NCI-H510A (cell line): ENCODE measurements at regions not wholly inside any gene's neighbourhood (a gene's known extent, or its start where the extent isn't known, plus 50 kb on each side); places are given as distances from the start of the nearest gene placed in this dataset.

Source experiments
- DNase-seq: peaks from one replicate; lab custom pipeline; 2025; lab: John Stamatoyannopoulos, UW

GRCh38 chr9:129489838-129490582, 130.9 kb downstream of the C9orf50 start:
- DNase-seq = no peak

DNA sequence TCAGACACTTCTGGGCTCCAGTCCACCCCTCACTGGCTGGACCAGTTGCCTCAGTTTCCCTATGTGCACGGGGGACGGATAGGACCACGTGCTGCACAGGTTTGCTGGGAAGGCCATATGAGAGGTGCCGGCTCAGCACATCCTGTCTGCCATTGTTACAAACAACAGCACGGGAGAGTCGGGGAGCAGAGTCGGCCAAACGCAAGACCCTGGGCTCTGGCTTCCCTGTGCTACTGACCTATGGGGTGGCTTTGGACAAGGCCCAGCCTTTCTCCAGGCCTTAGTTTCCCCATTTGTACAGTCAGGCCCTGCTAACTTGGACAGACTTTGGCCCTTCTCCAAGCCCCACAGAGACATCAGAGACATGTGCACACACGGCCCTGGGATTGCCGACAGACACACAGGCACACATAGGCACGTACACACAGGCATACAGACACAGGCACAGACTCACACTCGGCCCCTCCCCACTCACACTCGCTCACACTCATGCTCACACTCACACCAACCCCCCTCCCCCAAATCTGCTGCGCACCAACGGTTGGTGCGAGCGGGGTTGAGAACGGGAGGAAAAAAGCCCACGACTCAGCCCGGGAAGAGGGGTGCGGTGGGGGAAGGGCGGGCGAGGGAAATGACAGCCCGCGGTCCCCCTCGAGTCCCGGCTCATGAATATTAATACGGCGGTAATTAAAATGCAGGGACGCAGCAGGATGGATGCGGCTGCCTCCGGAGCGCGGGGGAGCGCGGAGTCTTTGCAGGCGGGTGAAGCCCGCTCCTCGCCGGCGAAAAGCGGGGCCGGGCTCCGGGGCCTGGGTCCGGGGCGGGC, 133.0 kb downstream of the C9orf50 start:
- no peak for DNase-seq

- DNase-seq = no peak
These were observed 133.9 kb downstream of the C9orf50 start for GRCh38 chr9:129486756-129487657.

DNA sequence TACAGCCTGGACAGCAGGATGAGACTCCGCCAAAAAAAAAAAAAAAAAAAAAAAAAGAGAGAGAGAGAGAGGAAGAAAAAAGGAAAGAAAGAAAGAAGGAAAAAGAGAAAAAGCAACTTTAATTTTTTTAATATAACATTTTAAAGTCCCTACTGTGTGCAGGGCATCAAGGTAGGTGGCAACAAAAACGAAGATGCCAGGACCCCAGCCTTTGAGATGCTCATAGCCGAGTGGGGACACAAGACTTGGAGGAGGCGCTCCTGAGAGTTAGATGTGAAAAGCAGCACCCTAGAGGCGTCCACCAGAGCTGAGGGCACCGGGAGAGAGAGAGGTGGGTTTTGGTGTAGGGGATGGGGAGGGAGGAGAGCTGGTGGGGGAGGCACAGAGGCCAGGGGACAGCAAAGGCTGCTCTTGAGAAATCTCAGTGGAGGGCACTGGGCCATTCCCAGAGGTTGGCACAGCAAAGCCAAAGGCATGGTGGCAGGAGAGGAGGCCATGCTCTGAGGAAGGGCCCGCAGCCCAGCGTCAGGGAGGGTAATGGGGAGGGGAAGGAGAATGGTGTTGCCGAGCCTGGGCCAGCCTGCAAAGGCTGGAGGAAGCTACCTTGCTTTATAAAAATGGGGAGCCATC, 135.6 kb downstream of the C9orf50 start:
- no peak for DNase-seq

- no peak for DNase-seq
These were observed 136.4 kb downstream of the C9orf50 start for GRCh38 chr9:129484352-129485000.

DNA sequence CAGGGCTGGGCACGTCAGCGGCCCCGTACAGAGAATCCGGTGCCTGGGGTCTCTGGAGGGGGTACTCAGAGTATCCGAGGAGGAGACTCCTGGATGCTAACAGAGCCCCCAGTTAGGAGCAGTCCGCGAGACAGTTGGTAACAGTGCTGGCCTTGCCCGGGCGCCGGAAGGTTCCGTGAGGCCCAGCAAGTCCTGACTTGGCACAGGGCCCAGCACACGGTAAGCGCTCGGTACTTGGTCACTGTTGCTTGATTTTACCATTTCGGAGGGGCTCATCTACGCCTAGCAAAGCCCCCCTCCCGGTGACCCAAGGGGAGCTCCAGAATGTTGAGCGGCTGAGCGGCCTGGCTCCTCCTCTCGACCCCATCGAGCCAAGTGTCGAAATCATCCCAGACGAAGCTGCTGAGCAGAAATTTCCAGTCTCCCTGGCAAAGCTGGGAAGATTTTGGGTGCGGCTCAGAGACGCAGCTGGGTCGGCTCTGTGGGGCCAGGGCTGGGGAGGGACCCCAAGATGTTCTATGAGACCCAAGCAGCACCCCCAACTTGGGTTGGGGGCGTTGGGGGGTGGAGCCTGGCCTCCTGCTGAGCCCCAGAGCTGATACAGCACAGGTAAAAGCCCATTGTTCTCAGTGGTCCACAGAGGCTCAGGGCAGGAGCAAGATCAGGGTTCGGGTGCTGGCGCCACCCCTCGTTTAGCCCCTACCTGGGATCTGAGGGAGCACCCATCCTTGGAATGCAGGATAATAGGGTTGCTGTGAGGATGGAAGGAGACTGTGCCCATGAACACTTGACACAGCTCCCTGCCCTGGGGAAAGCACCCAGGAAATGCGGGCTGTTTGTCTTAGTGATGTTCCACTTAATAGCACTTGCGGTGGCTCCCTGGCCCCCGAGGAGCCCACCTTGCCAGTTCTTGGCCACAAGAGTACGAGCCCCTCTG, 137.2 kb downstream of the C9orf50 start:
- peak; percentile 39 for DNase-seq

GRCh38 chr9:129482521-129483414, 138.1 kb downstream of the C9orf50 start:
- DNase-seq = peak; percentile 72

DNA sequence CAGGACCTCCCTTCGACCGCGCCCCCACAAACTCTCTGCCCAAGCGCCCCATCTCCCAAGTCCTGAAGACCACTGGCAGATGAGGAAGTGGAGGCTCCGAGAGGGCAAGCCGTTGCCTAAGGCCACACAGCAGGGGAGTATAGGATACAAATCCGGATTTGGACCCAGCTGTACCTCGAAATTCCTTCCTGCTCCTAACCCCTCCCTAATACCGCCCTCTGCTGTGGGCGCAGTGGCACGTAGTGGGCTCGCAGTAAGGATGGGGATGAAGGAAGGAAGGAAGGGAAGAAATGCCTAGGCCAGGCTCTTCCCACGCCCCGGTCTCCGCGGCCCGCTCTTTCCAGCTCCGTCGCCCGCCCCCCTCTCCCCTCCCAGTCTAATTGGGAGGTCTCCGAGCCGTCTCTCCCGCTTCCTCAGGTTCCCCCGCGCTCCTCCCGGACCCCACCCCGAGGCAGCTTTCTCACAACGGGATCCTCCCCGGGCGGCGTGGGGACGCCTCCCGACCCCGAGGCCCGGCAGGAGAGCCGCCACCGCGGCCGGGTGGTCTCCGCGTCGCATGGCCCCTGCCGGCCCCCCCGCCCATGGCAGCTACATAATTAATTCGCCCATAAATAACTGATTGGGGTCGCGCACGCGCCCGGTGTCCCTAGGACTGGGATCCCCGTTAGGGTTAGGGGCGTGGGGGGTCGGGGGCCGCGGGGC, 138.9 kb downstream of the C9orf50 start:
- DNase-seq = no peak

GRCh38 chr9:129481424-129481809, 139.5 kb downstream of the C9orf50 start:
- no peak for DNase-seq

DNA sequence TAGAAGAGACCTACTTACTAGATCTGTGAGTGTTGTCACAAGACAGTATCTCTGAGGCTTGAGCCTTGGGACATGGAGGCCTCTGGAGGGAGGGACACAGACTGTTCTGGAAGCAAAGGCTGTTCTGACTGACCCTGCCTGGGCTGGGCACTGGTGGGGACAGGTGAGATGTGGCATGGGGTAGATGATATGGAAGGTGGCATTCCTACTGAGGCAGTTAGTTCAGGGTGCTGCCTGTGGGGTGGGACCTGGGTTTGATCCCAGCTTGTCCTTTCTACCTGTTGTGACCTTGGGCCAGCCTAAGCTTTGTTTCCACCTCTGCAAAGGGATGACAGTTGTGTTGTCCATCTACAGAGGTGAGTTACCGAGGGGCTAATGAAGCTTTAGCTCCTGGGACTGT, 140.2 kb downstream of the C9orf50 start:
- no peak for DNase-seq

DNA sequence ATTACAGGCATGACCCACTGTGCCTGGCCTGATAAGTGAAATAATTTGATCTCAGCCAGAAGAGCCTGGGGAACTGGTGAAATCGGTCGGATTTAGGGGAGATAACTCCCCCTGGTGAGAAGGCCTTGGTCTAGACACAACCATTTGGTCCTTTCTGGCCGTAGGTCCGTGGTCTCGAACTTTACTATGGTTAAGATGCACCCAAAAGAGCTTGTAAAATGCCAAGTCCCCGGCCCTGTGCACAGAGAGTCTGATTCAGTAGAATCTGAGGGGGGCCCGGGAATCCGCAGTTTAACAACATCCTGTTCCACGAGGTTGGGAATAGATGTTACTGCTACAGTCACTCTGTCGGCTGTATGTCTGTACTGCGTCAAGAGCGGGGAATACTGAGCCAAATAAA, 140.7 kb downstream of the C9orf50 start:
- DNase-seq = no peak

DNA sequence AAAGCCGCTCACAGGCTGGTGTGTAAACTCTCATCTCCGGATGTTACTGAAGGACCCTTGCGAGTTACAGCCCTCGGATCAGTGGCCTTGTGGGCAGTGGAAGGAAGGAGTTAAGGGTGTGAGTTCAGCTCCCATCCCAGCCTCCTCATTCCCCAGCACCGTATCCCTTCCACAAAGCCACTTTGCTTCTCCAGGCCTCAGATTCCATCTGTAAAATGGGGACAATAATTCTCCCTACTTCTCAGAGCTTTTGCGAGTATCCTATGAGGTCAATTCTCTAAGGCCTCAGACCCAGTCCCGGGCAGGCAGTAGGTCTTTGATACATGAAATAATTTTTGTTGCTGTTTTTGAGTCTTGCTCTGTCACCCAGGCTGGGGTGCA, 141.3 kb downstream of the C9orf50 start:
- no peak for DNase-seq

DNA sequence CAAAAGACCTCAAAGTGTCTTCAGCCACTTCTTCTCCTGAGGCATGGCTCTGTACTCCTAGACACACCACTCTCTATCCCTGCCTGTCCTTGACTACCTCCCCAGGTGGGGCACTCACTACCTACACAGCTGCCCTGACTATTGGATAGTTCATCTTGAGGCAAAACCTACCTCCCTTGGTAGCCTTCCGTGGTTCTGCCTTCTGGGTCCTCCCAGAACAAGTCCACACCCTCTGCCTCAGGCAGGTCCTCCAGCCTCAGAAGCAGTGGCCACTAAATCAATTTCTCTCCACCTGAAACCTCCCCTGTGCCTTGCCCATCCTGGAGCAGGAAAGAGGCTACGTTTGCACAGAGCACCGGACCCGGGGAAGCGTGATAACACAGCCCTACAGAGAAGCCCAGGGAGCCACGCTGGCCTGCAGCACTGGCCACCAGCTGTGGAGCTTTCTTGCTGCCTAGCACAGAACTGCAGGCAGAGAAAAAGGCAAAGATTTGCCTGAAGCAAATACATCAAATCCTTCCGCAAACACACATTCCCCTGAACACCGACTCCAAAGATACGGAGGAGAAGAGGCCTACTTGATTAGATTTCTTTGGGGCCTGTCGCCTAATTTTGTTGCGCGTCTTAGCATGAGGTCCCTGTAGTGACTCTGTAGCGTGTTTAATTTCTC, 141.8 kb downstream of the C9orf50 start:
- DNase-seq = no peak

- DNase-seq = no peak
These were observed 142.4 kb downstream of the C9orf50 start for GRCh38 chr9:129478461-129478860.

GRCh38 chr9:129476821-129477611, 143.9 kb downstream of the C9orf50 start:
- no peak for DNase-seq

DNA sequence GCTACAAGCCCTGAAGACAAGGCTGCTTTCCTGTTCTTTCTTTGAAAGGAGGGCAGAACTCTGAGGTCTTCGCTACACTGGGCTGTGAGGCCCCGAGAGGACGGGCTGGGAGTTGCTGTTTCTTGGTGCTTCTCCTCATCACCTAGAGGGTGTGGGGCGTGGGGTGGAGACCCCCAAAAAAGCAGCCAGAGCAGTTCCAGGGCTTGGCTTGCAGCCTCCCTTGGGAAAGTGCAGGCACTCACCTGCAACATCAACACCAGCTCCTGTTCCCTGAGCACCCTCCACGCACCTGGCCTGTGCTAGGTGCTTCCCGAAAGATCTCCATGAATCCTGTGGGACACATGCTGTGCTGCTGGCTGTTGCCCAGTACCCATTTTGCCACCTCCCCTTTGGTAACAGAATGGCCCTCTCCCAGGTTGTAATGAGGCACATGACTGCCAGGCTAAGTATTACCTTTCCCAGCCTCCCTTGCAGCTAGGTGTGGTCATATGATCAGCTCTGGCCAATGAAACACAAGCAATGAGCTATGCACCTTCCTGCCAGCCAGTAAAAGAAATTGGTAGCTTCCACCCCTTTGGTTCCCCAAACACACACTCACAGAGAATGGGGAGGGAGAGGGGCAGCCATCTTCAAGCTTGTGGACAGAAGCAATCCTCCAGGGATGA, 146.0 kb downstream of the C9orf50 start:
- DNase-seq = no peak
